HG03060 (cell line): ENCODE measurements at regions not wholly inside any gene's neighbourhood (a gene's known extent, or its start where the extent isn't known, plus 50 kb on each side); places are given as distances from the start of the nearest gene placed in this dataset.

Source experiments
- ATAC-seq: cut with Tn5 transposase; IDR thresholded peaks from one replicate; pipeline ENCODE4 v1.9.1; 2021; ENCODE audit warnings: low read depth, moderate number of reproducible peaks; ENCODE audit not compliant: unreplicated experiment

DNA sequence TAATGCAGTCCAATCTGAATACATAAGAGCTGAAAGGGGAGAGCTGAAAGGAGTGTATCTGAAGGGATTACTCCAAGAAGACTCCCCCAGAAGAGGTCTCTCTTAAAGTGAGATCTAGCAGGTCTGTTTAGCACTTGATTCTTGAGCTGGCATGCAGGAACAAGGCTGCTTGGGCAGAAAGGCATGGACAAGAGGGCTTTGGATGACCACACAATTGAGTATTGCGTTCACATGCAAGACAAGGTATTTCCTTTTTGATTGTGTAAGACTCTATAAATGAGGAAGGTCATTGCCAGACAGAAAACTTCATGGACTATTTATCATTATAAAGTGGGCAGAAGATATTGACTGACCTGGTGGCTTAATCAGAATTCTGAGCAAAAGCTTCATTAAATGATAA lies 145.5 kb upstream of the AFF2 start:
- no peak for ATAC-seq

DNA sequence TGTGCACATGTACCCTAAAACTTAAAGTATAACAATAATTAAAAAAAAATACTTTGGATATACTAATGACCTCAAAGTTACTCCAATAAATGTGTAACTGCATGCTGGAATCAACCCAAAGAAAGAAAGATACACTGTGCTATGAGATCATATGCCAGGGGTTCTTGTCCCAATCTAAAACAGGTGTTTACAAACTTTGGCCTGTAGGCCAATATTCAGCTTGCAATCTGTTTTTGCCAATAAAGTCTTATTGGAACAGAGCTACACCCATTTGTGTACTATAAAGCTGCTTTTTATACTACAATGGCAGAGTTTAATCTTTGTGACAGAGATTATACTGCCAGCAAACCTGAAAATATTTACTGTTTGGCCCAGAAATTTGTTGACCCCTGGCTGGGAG lies 138.8 kb upstream of the AFF2 start:
- no peak for ATAC-seq

DNA sequence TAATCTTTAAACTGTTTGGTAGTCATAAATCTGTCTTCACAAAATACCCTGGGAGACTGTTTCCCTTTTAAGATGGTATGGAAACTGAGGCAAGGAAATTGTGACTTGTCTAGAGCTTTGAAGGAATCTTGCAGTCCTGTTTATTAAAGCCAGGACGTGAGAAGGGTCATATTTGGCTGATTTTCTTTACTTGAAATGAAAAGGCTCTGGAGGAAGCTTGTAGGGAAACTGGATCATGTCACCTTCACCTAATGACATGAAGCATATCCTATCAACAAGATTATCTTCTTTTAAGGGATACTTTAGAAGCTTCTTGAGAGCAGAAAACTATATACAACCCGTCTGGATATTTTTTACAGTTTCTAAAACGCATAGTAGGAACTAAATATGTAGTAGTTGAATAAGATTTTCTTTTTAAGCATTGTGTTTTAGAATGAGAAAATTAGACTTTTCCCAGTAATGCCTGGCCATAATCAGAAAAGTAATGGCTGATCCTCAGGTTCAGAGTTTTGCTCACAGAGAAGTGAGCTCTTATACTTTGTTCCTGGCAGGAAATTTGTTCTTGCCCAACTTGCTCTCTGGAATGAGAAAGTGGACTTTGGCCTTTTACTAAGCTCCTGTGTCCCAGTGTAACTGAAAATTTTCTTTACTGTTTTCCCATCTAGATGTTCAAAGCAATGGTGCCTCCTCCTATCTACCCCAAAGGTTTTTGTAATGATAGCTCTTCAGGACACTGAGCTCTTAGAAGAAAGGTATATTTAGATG lies 136.8 kb upstream of the AFF2 start:
- ATAC-seq: no peak

DNA sequence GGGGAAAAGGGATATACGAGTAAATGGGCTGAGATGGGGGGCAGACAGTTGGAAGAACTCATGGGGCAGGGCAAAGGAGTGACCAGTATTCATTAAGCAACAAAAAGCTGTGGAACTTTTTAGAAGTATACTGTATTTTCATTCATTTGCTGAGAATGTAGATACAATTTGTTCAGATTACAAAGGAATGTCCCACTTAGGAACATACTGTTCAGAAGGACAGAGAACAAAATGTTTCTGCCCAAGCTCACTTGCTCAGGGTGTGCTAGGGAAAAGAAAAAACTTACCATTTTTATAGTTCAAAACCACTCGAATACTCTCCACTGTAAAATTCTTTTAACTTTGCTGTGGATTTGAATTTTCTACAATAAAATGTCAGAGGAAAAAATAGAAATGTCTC lies 135.2 kb upstream of the AFF2 start:
- no peak for ATAC-seq

DNA sequence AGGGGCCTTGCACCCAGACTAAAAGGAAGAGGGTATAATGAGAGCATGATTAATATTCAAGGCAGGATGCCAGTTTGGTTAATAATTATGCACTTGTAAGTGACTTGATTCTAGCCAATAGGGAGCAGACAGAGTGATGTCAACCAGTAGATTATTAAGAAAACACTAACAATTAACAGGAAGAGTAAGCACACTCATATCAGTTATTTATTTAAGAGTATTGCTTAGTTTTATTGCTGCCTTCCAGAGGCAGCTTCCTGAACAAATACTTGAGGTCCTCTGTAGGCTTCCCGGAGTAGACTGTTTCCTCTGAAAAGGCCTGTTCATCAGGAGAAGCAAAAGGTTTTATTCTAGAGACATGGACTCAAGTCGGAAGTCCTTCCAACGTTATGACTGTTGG lies 129.1 kb upstream of the AFF2 start:
- ATAC-seq: no peak

DNA sequence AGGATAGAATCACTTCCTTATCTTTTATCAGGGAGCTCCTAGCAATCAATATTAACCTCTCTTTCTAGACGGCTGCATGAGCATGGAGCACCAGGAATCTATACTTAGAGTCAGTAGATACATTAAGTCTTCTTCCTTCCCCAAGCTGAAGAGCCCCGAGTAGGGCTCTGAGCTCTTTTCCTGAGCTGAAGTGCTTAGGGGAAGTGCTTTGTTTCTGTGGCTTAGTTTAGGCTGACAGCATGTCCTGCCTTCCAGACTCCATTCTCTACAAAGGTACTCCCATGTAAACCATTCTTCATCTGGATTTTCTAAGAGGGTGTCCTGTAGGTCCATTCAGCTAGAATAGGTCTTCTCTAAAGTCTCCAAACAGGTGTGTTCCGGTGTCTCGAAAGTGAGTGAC lies 127.5 kb upstream of the AFF2 start:
- ATAC-seq: no peak

DNA sequence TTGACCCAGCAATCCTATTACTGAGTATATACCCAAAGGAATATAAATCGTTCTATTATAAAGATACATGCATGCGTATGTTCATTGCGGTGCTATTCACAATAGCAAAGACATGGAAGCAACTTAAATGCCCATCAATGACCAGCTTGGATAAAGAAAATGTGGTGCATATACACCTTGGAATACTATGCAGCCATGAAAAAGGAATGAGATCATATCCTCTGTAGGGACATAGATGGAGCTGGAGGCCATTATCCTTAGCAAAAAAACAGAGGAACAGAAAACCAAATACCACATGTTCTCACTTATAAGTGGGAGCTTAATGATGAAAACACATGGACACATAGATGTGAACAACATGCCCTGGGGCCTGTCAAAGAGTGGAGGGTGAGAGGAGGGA lies 124.1 kb upstream of the AFF2 start:
- no peak for ATAC-seq

DNA sequence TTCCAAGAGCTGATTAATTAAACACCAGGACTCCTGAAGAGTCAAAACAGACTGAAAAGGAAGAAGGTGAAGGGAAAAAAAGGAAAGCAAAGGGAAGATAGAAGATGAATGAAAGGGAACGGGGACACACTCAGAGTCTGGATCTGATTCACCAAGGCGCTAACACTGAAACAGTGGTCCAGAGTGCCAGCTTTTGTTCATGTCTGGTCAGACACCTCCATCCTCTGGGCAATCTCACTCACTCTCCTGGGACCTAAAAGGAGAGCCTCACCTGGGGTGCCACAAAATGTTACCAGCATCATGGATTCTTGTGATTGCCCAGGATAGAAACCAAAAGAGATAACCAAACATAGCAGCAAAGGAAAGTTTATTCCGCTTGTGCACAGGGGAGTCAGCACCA lies 120.3 kb upstream of the AFF2 start:
- ATAC-seq: no peak

DNA sequence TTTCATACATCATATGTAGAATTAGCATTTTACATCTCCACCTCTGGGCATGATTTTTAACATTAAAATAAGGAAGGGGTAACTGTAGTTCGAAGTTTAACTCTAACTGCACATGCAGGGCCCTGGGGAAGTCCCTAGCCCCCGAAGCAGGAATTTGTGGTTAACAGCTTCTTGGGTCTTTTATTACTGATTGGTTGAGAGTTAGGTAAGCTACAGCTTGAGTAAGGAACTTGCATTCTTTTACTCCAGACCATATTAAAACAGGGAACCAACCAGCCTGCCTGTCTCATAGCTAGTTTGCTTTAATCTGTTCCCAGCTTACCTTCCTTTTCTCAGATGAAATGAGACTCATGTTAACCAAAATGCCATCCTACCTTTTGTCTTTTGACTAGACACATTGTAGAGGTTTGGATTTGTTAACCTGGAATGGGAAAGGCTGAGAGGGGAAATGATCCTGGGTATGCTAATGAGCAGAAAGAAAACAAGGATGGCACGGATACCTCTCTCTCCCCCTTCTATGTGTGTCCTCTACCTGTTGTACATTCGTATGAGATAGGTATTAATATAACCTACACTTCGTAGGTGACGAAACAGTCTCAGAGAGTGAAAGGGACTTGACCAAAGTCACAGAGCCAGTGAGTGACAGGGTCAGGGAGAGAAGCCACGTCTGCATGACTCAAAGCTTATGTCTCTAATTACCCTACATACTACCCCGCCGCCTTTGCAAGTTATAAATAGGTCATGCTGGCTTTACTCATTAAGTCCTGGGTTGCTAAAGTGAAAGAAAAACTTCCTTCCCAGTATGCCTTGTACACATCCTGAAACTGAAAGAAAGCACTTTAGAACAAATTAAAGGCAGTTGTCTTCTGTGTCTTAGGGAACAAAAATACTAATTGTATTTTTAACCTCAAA lies 119.5 kb upstream of the AFF2 start:
- peak; percentile 91 for ATAC-seq

DNA sequence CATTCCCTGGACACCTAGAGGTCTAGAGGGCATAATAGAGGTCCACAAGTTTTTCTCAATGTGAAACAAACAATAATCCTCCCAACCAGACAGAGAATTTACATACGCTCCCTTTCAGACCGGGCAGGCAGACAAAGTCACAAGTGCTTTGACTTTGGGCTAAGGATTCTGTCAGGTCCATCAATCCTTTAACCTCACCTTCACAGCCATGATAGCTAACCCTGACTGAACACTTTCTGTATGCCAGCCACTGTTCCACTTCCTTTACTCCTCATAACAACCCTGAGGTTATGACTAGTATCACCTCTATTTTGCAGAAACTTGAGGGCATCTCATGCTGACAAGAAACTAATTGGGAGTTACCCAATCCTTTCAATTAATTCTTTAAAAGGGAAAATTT lies 118.8 kb upstream of the AFF2 start:
- ATAC-seq: peak; percentile 24

DNA sequence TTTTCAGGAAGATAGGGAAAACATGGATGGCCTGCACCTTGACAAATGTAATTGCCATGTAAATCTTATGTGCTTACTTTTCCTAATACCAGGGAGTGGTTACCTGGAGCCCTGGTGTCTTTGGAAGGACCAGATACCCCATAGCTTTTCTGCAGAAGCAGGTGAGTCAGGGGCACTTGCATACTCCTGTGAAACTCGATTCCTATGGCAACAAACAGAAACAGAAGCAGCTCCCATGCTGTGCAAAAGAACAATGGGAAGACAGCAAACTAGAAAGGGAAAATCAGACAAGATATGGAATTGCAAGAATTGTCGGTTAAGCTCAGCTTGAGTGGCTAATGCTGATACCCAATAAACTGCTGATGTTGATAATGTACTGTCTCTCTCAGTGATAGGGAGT lies 117.4 kb upstream of the AFF2 start:
- no peak for ATAC-seq

DNA sequence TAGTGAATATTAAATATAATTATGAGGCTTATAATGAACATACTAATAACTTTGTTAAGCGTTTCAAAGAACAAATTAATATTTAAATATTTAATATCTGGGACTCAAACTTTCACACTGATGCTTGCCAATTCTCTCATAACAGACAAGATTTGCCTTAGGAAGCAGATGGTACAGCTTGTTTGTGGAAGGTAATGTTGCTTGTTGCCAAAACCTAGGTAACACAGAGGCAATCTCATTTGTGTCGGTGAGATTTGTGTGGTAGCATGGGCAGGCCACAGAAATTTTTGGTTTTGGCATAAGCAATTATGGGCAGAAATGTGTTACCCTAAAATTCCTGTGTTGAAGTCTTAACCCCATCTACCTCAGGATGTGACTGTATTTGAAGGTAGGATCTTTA lies 114.9 kb upstream of the AFF2 start:
- ATAC-seq: no peak

DNA sequence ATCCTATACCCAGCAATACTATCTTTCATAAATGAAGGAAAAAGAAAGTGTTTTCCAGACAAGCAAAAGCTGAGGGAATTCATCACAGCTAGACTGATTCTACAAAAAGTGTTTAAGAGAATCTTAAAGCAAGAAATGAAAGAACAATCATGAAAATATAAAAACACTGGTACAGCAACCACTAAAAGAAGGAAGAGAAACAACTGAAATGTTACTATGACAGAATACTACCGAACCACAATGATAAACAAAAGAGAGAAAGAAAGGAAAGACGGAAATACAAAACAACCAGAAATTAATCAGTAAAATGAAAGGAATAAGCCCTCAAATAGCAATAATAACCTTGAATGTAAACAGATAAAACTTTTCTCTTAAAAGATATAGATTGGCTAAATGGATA lies 110.8 kb upstream of the AFF2 start:
- ATAC-seq: no peak

DNA sequence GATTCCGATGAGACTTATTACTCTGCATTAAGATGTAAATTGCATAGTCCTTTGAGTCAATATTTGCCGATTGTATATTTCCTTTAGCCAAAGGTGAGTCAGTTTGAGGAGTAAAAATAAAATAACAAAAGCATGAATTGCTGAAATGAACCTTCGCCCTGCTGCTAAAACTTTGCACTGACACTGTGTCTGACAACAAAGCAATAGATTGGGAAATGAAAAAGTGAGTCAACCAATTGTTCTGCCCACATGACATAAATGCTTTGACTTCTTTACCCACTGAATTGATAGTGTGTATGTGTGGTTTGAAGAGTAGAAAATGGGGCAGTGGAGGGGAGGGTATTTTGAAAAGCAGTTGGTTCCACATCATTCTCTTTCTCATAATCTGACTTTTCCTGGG lies 88.4 kb upstream of the AFF2 start:
- ATAC-seq: no peak

DNA sequence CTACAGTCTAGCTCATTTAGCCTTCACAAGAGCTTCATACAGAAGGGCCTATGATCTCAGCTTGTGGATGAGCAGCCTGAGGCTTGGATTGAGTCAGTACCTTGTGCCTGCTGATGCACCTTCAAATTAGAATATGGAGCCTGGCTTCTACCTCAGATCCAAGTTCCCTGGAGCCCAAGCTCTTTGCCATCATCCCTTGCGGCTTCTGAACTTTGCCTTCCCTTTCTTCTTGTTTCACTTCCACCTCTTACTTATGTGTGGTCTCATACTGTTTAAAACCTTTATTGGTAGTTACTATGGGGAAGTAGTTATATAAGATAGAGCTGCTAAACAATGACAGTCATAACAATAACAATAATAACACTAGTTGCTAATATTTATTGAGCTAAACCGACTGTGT lies 84.3 kb upstream of the AFF2 start:
- ATAC-seq: no peak

DNA sequence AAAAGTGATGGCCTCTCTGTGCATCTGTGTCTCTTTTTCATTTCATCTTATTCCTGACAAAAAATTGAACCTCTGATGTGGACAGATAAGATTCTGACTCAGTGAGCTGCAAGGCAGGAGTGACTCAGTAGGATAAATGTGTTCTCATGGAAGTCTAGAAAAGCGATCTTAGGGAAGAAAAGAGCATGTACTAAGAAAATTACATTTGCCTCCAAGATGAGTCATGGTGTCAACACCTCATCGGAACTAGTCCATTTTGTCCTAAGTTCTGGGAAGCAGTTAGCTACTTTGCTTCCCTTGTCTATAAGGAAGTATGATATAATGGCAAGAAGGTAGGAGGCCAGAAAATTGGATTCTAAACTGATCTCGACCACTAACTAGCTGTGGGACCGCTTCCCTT lies 83.5 kb upstream of the AFF2 start:
- no peak for ATAC-seq

DNA sequence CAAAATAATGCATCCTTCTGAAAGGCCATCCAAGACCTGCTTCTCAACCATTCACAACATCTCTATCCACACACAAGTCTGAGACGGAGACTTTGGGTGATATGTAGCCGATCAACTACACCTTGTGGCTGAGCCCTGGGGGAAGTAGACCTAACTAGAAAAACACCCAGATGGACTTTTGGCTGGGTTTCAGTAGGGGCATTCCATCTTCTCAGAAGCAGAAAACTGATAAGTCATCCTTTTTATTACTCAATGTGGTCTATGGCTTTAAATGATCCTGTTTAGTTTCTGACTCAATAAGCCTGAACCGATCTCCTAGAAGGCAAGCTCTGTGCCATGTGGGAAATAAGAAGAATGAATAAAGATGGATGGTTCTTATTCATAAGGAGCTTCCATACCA lies 82.5 kb upstream of the AFF2 start:
- no peak for ATAC-seq

DNA sequence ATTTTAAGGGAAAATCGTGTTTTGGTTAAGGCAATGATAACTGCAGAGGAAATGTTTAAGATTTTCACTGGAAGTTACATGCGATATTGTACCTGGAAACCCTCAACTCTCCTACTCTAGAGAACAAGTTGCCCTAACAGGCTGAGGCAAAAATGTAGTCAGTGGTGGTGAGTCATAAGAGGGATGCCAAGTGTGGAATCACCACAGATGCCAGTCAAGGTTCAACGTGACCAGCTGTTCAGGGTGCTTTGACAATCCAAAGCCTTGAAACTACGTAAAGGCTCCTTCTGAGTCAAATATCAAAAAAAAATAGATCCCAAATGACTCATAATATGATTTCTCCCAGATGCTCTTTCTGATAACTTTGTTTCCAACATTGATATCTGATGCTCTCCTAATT lies 77.9 kb upstream of the AFF2 start:
- ATAC-seq: no peak

DNA sequence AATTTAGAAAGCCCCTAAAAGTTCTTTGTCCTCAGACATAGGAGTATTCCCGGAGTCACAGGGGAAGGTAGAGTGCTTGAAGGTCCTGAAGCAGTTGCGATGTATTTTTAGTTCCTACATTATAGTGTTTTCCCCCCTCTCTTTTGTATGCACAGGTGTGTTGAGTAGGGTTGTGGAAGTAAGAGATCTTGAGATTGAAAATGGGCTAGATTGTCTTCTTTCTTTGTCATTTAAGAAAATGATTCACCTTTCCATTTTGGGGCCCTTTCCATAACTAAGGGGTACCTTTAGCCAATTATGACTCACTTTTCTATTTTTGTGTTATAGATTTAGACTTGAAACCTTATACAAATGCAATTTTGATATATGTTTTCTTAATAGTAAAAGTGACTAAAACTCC lies 75.8 kb upstream of the AFF2 start:
- ATAC-seq: no peak

DNA sequence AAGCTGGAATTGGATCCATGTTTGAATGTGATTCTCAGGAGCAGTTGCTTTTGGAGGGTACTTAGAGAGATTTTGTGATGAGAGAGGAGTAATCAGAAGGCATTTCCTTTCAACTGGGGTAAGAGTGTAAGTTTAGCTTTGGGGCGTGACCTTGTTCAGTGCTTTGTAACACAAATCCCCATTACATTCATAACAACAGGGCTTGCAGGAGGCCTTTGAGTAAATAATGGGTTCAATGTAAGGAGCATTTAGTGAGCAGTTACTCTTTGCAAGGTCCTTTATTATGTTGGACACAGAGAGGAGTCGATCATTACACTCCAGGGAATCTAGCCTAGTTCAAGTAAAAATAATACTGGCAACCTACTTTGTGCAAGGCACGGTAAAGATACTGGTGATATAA lies 74.0 kb upstream of the AFF2 start:
- ATAC-seq: no peak

DNA sequence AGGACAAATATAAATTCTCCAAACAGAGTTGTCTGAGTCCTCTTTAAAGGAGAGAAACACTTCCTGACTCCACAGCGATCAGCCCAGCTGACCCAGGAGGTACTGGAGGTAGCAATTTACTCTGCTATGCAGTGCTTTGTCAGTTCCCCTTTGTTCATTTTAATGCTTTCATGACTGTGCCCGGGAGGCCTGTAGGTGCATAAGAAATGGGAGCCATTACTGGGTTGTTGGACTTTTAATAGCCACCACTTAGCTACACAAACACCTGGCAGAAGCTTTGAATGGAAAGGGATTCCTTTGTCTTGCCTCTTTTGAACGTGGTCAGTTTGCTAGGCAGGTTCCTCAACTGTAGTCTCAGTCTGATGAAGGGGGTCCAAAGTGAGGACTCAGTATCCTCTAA lies 59.0 kb upstream of the AFF2 start:
- no peak for ATAC-seq

DNA sequence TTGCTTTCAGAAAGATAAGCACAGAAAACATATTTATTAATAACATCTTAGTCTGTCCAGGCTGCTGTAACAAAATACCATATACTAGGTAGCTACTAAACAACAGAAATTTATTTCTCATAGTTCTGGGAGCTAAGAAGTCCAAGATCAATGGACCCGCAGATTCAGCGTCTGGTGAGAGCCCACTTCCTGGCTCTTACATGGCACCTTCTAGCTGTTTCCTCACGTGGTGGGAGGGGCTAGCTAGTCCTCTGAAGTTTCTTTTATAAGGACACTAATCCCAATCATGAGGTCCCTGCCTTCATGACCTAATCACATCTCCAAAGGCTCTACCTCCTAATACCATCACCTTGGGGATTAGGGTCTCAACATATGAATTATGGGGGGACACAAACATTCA lies 57.2 kb upstream of the AFF2 start:
- no peak for ATAC-seq
